ENCODE measurements at regions not wholly inside any gene's neighbourhood (a gene's known extent, or its start where the extent isn't known, plus 50 kb on each side); places are given as distances from the start of the nearest gene placed in this dataset.

- no peak for TF ChIP-seq EZH2 (IDR thresholded peaks at IDR 0.05; ENCODE audit: insufficient read depth, poor library complexity, severe bottlenecking)
- no peak for TF ChIP-seq EZH2phosphoT487 (IDR thresholded peaks at IDR 0.05; ENCODE audit: insufficient read depth, low read depth)
These were observed 819.6 kb downstream of the RNF144A start for GRCh38 chr2:7736646-7737305.

Data from GM23248 (cell line).